Upper lobe of left lung (tissue), 4 donors: ENCODE measurements at regions not wholly inside any gene's neighbourhood (a gene's known extent, or its start where the extent isn't known, plus 50 kb on each side); places are given as distances from the start of the nearest gene placed in this dataset.

Experiments used
- CTCF ChIP-seq, 6 experiments: fragments of 450-650 bp in 4 of 6; fragments of 200-600 bp in 2 of 6; sonication (generic) in 2 of 6; IDR thresholded peaks; one replicate each; pipeline ENCODE4 v1.5.1; 2016 to 2019; ENCODE audit warnings: antibody characterized with exemption in 6 of 6
- POLR2AphosphoS5 ChIP-seq, 2 donors: sonication (generic); formaldehyde crosslinking; IDR thresholded peaks; one replicate each; pipeline ENCODE4 v1.5.1; 2017; ENCODE audit warnings: antibody characterized with exemption in 2 of 2

GRCh38 chr2:56540916-56541315 lies 357.1 kb downstream of the CCDC85A start:
- no peak for TF ChIP-seq CTCF (IDR thresholded peaks at IDR 0.05)
- TF ChIP-seq POLR2AphosphoS5 (IDR thresholded peaks at IDR 0.05) = no peak
